ENCODE measurements at regions not wholly inside any gene's neighbourhood (a gene's known extent, or its start where the extent isn't known, plus 50 kb on each side); places are given as distances from the start of the nearest gene placed in this dataset.

DNA sequence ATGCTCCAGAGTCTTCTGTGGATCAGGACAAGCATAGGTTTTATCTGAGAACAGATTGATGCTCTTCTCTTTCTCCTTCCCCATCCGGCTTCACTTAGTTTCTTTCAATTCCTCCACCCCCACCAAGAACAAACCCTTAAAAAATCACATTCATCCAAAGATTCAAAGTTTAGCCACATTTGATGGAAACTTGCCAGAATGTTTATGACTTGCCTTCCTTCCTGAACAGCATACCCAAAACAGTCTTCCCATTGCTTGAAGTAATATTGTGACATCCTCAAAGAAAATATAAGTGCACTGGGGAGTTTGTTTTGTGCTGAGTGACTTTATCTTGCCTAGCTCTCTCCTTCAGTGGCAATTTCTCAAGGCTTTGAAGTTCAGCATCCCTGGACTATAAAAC lies 83.0 kb downstream of the MAGEB17 start:
- TF ChIP-seq, protein P1, sequence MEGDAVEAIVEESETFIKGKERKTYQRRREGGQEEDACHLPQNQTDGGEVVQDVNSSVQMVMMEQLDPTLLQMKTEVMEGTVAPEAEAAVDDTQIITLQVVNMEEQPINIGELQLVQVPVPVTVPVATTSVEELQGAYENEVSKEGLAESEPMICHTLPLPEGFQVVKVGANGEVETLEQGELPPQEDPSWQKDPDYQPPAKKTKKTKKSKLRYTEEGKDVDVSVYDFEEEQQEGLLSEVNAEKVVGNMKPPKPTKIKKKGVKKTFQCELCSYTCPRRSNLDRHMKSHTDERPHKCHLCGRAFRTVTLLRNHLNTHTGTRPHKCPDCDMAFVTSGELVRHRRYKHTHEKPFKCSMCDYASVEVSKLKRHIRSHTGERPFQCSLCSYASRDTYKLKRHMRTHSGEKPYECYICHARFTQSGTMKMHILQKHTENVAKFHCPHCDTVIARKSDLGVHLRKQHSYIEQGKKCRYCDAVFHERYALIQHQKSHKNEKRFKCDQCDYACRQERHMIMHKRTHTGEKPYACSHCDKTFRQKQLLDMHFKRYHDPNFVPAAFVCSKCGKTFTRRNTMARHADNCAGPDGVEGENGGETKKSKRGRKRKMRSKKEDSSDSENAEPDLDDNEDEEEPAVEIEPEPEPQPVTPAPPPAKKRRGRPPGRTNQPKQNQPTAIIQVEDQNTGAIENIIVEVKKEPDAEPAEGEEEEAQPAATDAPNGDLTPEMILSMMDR (IDR thresholded peaks at IDR 0.05; ENCODE audit: insufficient read depth, low read depth, low read length): no peak
- TF ChIP-seq EZH2 (IDR thresholded peaks at IDR 0.05; ENCODE audit: insufficient read depth, low read length): no peak

Data from astrocyte (in vitro differentiated cells and primary cell).